WTC11 (cell line): ENCODE measurements at regions not wholly inside any gene's neighbourhood (a gene's known extent, or its start where the extent isn't known, plus 50 kb on each side); places are given as distances from the start of the nearest gene placed in this dataset.

ENCODE experiments used
- ATAC-seq: fragments of 200-7000 bp; cut with Tn5 transposase; 2 replicates; pipeline ENCODE4 v1.10.0; 2021; ENCODE audit warnings: mild to moderate bottlenecking, moderate library complexity
- CTCF ChIA-PET: fragments of 300-600 bp; sonication (Branson Sonifier 250); formaldehyde crosslinking; loops from one replicate; lab custom pipeline; 2021; ENCODE audit warnings: antibody characterized with exemption; lab: Charles Lee
- POLR2A ChIA-PET: fragments of 350-600 bp; sonication (Branson Sonifier 250); formaldehyde crosslinking; loops from one replicate; lab custom pipeline; 2021; ENCODE audit warnings: antibody characterized with exemption; lab: Charles Lee
- DNase-seq: peaks from one replicate; pipeline ENCODE4 v3.0.0; 2021; ENCODE audit warnings: low spot score
- H3K27ac Mint-ChIP-seq: 2 replicates; pipeline ENCODE4 v1.8.0; 2021; ENCODE audit warnings: mixed read lengths
- H3K27me3 Mint-ChIP-seq: 2 replicates; pipeline ENCODE4 v1.8.0; 2021; ENCODE audit warnings: low read depth, mild to moderate bottlenecking, moderate library complexity, mixed read lengths
- H3K36me3 Mint-ChIP-seq: 2 replicates; pipeline ENCODE4 v1.8.0; 2021; ENCODE audit warnings: mixed read lengths
- H3K4me1 Mint-ChIP-seq: 2 replicates; pipeline ENCODE4 v1.8.0; 2022; ENCODE audit warnings: mixed read lengths
- H3K4me3 Mint-ChIP-seq: 2 replicates; pipeline ENCODE4 v1.8.0; 2021; ENCODE audit warnings: mild to moderate bottlenecking, moderate library complexity, mixed read lengths
- H3K9me3 Mint-ChIP-seq: 2 replicates; pipeline ENCODE4 v1.8.0; 2021; ENCODE audit warnings: mixed read lengths
- ATF1 ChIP-seq: sonication (generic); formaldehyde crosslinking; IDR thresholded peaks from 2 replicates; pipeline ENCODE4 v1.8.1; 2023; ENCODE audit warnings: mild to moderate bottlenecking, moderate library complexity, missing genetic modification reagents
- CREM ChIP-seq: sonication (generic); formaldehyde crosslinking; IDR thresholded peaks from 2 replicates; pipeline ENCODE4 v1.8.1; 2022; ENCODE audit warnings: mild to moderate bottlenecking, missing genetic modification reagents, moderate library complexity
- EMX1 ChIP-seq: fragments of 250-450 bp; sonication (Bioruptor Pico); IDR thresholded peaks from 2 replicates; pipeline ENCODE4 v1.8.0; 2021; ENCODE audit warnings: mild to moderate bottlenecking
- ESRRA ChIP-seq: sonication (generic); formaldehyde crosslinking; IDR thresholded peaks from 2 replicates; pipeline ENCODE4 v1.8.1; 2022; ENCODE audit warnings: mild to moderate bottlenecking, missing genetic modification reagents, borderline replicate concordance
- FOXK1 ChIP-seq: sonication (generic); formaldehyde crosslinking; IDR thresholded peaks from 2 replicates; pipeline ENCODE4 v1.8.0; 2022; ENCODE audit warnings: mild to moderate bottlenecking, moderate library complexity, missing genetic modification reagents
- HMGA2 ChIP-seq: fragments of 250-450 bp; sonication (Bioruptor Pico); IDR thresholded peaks from 2 replicates; pipeline ENCODE4 v1.4.0; 2021; ENCODE audit warnings: mild to moderate bottlenecking, moderate library complexity
- JAZF1 ChIP-seq: fragments of 250-450 bp; sonication (Bioruptor Pico); IDR thresholded peaks from 2 replicates; pipeline ENCODE4 v1.9.0; 2021; ENCODE audit warnings: moderate library complexity, mild to moderate bottlenecking, inconsistent platforms
- KAT7 ChIP-seq: sonication (generic); formaldehyde crosslinking; IDR thresholded peaks from 2 replicates; pipeline ENCODE4 v1.8.1; 2023; ENCODE audit warnings: missing genetic modification reagents, mild to moderate bottlenecking, borderline replicate concordance
- NFATC4 ChIP-seq: fragments of 250-450 bp; sonication (Bioruptor Pico); IDR thresholded peaks from 2 replicates; pipeline ENCODE4 v1.9.0; 2021; ENCODE audit warnings: mild to moderate bottlenecking
- NFYB ChIP-seq: sonication (generic); formaldehyde crosslinking; conservative IDR thresholded peaks from 2 replicates; pipeline ENCODE4 v1.8.0; 2022; ENCODE audit warnings: low read depth, missing genetic modification reagents
- PRRX2 ChIP-seq: fragments of 250-450 bp; sonication (Bioruptor Pico); IDR thresholded peaks from 2 replicates; pipeline ENCODE4 v1.8.0; 2021; ENCODE audit warnings: mild to moderate bottlenecking
- SOX15 ChIP-seq: fragments of 250-450 bp; sonication (Bioruptor Pico); IDR thresholded peaks from 2 replicates; pipeline ENCODE4 v1.9.0; 2021; ENCODE audit warnings: mild to moderate bottlenecking
- TCF7 ChIP-seq: sonication (generic); formaldehyde crosslinking; IDR thresholded peaks from 2 replicates; pipeline ENCODE4 v1.8.0; 2022; ENCODE audit warnings: mild to moderate bottlenecking, low read depth, missing genetic modification reagents, moderate library complexity
- ZNF219 ChIP-seq: sonication (generic); formaldehyde crosslinking; IDR thresholded peaks from 2 replicates; pipeline ENCODE4 v1.8.0; 2023; ENCODE audit warnings: missing genetic modification reagents, mild to moderate bottlenecking, borderline replicate concordance
- ZNF396 ChIP-seq: fragments of 250-450 bp; sonication (Bioruptor Pico); IDR thresholded peaks from 2 replicates; pipeline ENCODE4 v1.8.0; 2021; ENCODE audit warnings: mild to moderate bottlenecking, moderate library complexity, borderline replicate concordance
- ZNF423 ChIP-seq: fragments of 250-450 bp; sonication (Bioruptor Pico); IDR thresholded peaks from 2 replicates; pipeline ENCODE4 v2.1.2; 2022; ENCODE audit warnings: mild to moderate bottlenecking, moderate library complexity
- ZNF671 ChIP-seq: fragments of 250-450 bp; sonication (Bioruptor Pico); IDR thresholded peaks from 2 replicates; pipeline ENCODE4 v1.8.0; 2021; ENCODE audit warnings: mild to moderate bottlenecking
- TF ChIP-seq, protein P1 (sequence below): sonication (generic); formaldehyde crosslinking; IDR thresholded peaks from 2 replicates; pipeline ENCODE4 v1.8.0; 2022; ENCODE audit warnings: missing genetic modification reagents
- TF ChIP-seq, protein P2 (sequence below): sonication (generic); formaldehyde crosslinking; conservative IDR thresholded peaks from 2 replicates; pipeline ENCODE4 v1.8.1; 2022; ENCODE audit warnings: mild to moderate bottlenecking, missing genetic modification reagents
- TF ChIP-seq, protein P3 (sequence below): fragments of 250-450 bp; sonication (Bioruptor Pico); IDR thresholded peaks from 2 replicates; pipeline ENCODE4 v1.8.0; 2021; ENCODE audit warnings: mild to moderate bottlenecking
- TF ChIP-seq, protein P4 (sequence below): sonication (generic); formaldehyde crosslinking; IDR thresholded peaks from 2 replicates; pipeline ENCODE4 v1.8.1; 2023; ENCODE audit warnings: mild to moderate bottlenecking, missing genetic modification reagents, borderline replicate concordance
- TF ChIP-seq, protein P5 (sequence below): sonication (generic); formaldehyde crosslinking; IDR thresholded peaks from 2 replicates; pipeline ENCODE4 v1.8.1; 2023; ENCODE audit warnings: mild to moderate bottlenecking, missing genetic modification reagents

DNA sequence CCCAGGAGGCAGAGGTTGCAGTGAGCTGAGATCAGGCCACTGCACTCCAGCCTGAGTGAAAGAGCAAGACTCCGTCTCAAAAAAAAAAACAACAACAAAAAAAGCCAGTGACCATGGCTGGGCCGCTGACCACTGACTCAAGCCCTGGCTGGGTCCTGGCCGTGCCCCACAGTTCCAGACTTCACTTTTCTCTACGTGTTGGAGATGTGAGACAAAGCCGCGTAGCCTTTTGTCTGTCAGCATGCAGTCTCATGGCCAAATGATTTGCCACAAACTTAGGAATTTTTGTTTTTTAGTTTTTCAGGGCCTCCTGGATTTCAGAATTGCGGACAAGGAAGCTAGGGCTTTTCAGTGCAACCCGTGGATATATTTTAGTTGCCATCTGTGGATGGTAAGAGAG lies 89.3 kb upstream of the CIBAR2 start (continued):
- no peak for TF ChIP-seq ZNF423 (CRISPR knock-in tag)

DNA sequence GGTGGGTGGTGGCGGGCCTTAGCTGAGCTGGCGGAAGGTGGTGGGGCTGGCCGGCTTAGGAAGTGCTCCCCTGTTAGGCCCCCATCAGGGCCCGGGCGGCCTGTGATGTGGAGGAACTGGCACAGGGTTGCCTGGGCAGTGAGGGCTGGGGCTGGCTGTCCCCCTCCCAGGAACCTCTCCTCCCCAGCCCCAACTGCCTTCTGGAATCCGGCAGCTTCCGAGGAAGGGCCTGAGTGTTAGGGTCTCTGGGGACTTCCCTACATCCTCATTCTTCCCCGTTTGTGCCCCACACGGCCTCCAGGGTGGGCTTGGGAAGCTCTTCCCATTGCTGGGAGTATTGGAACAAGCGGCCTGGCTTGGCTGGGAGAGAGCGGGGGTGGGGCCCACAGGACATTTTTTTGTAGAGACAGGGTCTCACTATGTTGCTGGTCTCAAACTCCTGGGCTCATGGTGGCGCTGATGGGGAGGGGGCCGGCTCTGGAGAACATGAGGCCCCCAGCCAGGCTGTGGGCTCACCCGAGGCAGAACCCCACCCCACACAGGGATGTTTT lies 89.9 kb upstream of the CIBAR2 start:
- peak; percentile 43 for ATAC-seq
- Mint-ChIP-seq H3K27ac (peak overlapping the region; percentile 82; the same call in 1 of the 2 replicates), H3K4me3 (no peak overlapping the region), H3K27me3 (no peaks in the 10 kb centered on the region; the same call in 1 of the 2 replicates), H3K9me3 (0 out of 2 replicates have a peak, but pooled peaks cover 3% of the 10 kb centered on the region)
- POLR2A ChIA-PET: interaction anchor here (1.2 kb wide), 1 partner anchor 33 kb away, joined by 3 read pairs; no protein-coding TSS in a partner anchor
- TF ChIP-seq NFATC4 (no peak), PRRX2 (CRISPR knock-in tag) (no peak), KAT7 (CRISPR knock-in tag) (no peak)
- TF ChIP-seq, protein P1, sequence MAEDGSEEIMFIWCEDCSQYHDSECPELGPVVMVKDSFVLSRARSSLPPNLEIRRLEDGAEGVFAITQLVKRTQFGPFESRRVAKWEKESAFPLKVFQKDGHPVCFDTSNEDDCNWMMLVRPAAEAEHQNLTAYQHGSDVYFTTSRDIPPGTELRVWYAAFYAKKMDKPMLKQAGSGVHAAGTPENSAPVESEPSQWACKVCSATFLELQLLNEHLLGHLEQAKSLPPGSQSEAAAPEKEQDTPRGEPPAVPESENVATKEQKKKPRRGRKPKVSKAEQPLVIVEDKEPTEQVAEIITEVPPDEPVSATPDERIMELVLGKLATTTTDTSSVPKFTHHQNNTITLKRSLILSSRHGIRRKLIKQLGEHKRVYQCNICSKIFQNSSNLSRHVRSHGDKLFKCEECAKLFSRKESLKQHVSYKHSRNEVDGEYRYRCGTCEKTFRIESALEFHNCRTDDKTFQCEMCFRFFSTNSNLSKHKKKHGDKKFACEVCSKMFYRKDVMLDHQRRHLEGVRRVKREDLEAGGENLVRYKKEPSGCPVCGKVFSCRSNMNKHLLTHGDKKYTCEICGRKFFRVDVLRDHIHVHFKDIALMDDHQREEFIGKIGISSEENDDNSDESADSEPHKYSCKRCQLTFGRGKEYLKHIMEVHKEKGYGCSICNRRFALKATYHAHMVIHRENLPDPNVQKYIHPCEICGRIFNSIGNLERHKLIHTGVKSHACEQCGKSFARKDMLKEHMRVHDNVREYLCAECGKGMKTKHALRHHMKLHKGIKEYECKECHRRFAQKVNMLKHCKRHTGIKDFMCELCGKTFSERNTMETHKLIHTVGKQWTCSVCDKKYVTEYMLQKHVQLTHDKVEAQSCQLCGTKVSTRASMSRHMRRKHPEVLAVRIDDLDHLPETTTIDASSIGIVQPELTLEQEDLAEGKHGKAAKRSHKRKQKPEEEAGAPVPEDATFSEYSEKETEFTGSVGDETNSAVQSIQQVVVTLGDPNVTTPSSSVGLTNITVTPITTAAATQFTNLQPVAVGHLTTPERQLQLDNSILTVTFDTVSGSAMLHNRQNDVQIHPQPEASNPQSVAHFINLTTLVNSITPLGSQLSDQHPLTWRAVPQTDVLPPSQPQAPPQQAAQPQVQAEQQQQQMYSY (CRISPR knock-in tag): no peak
- TF ChIP-seq, protein P2, sequence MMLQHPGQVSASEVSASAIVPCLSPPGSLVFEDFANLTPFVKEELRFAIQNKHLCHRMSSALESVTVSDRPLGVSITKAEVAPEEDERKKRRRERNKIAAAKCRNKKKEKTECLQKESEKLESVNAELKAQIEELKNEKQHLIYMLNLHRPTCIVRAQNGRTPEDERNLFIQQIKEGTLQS (CRISPR knock-in tag): no peak
- TF ChIP-seq, protein P3, sequence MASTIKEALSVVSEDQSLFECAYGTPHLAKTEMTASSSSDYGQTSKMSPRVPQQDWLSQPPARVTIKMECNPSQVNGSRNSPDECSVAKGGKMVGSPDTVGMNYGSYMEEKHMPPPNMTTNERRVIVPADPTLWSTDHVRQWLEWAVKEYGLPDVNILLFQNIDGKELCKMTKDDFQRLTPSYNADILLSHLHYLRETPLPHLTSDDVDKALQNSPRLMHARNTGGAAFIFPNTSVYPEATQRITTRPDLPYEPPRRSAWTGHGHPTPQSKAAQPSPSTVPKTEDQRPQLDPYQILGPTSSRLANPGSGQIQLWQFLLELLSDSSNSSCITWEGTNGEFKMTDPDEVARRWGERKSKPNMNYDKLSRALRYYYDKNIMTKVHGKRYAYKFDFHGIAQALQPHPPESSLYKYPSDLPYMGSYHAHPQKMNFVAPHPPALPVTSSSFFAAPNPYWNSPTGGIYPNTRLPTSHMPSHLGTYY (CRISPR knock-in tag): no peak
- TF ChIP-seq, all 79 proteins: peak for 0
- no peak for DNase-seq
- peaks cover 31% of the 10 kb centered on the region for H3K4me1 Mint-ChIP-seq
- peaks cover 6% of the 10 kb centered on the region; the same call in 1 of the 2 replicates for H3K36me3 Mint-ChIP-seq
- CTCF ChIA-PET: interaction anchor here (0.5 to 4.6 kb wide), 13 partner anchors 14 to 517 kb away, joined by 3 to 26 read pairs (median 5); no protein-coding TSS in a partner anchor

DNA sequence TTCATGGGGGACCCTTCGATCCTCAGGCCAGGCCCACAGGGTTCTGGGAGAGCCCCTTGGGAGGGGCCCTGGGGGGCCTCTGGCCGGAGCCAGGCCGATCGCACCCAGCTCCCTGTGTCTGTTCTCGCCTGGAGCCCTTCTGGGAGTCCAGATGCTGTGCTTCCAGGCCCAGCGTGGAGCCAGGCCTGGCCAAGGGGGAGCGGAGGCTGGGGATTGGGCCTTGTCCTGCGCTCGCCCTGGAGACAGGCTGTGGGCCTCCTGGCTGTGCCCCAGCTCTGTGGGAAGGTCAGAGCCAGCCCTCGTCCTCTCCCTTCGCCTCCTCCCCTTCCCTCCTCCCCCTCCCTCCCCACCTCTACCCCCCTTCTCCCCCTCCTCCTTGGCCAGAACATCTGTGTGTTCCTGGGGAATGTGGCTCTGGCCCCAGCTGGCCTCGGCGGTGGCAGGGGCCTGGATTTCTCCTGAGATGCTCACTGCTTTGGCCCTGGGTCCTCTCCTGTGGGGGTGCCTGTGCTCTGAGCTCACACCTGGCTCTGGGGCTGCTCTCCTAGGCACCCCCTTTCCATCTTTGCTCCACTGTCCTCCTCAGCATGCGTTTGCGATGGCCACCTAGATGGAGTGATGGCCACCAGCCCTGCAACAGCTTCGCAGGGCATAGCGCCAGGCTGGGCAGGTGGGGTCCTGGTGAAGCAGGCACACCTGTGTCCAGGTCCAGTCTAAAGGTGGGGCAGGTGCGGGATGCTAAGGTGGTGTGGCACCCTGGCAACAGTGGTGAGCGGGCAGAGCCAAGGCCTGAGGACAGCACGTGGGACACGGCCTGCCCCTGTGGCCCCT lies 90.6 kb upstream of the CIBAR2 start:
- no peak for TF ChIP-seq ZNF219 (CRISPR knock-in tag)
- no peak for TF ChIP-seq TCF7 (CRISPR knock-in tag)
- no peak for TF ChIP-seq ATF1 (CRISPR knock-in tag)
- no peak for TF ChIP-seq JAZF1 (CRISPR knock-in tag)
- no peak for TF ChIP-seq HMGA2 (CRISPR knock-in tag)
- no peak for TF ChIP-seq ZNF671 (CRISPR knock-in tag)
- TF ChIP-seq, protein P4, sequence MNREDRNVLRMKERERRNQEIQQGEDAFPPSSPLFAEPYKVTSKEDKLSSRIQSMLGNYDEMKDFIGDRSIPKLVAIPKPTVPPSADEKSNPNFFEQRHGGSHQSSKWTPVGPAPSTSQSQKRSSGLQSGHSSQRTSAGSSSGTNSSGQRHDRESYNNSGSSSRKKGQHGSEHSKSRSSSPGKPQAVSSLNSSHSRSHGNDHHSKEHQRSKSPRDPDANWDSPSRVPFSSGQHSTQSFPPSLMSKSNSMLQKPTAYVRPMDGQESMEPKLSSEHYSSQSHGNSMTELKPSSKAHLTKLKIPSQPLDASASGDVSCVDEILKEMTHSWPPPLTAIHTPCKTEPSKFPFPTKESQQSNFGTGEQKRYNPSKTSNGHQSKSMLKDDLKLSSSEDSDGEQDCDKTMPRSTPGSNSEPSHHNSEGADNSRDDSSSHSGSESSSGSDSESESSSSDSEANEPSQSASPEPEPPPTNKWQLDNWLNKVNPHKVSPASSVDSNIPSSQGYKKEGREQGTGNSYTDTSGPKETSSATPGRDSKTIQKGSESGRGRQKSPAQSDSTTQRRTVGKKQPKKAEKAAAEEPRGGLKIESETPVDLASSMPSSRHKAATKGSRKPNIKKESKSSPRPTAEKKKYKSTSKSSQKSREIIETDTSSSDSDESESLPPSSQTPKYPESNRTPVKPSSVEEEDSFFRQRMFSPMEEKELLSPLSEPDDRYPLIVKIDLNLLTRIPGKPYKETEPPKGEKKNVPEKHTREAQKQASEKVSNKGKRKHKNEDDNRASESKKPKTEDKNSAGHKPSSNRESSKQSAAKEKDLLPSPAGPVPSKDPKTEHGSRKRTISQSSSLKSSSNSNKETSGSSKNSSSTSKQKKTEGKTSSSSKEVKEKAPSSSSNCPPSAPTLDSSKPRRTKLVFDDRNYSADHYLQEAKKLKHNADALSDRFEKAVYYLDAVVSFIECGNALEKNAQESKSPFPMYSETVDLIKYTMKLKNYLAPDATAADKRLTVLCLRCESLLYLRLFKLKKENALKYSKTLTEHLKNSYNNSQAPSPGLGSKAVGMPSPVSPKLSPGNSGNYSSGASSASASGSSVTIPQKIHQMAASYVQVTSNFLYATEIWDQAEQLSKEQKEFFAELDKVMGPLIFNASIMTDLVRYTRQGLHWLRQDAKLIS (CRISPR knock-in tag): no peak
- no peak for TF ChIP-seq EMX1 (CRISPR knock-in tag)
- no peak for TF ChIP-seq ZNF396 (CRISPR knock-in tag)
- no peak for TF ChIP-seq NFATC4
- TF ChIP-seq ESRRA (CRISPR knock-in tag): no peak
- TF ChIP-seq, protein P5, sequence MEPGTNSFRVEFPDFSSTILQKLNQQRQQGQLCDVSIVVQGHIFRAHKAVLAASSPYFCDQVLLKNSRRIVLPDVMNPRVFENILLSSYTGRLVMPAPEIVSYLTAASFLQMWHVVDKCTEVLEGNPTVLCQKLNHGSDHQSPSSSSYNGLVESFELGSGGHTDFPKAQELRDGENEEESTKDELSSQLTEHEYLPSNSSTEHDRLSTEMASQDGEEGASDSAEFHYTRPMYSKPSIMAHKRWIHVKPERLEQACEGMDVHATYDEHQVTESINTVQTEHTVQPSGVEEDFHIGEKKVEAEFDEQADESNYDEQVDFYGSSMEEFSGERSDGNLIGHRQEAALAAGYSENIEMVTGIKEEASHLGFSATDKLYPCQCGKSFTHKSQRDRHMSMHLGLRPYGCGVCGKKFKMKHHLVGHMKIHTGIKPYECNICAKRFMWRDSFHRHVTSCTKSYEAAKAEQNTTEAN (CRISPR knock-in tag): no peak
- TF ChIP-seq NFYB (CRISPR knock-in tag): no peak
- no peak for TF ChIP-seq FOXK1 (CRISPR knock-in tag)
- no peak for TF ChIP-seq SOX15 (CRISPR knock-in tag)
- no peak for TF ChIP-seq CREM (CRISPR knock-in tag)
- POLR2A ChIA-PET: interaction anchor here (1.2 kb wide), 1 partner anchor 32 kb away, joined by 3 read pairs; no protein-coding TSS in a partner anchor
- CTCF ChIA-PET: interaction anchor here (0.7 to 4.6 kb wide), 12 partner anchors 15 to 516 kb away, joined by 3 to 26 read pairs (median 6); no protein-coding TSS in a partner anchor
- H3K4me3 Mint-ChIP-seq: no peak overlapping the region
- H3K27me3 Mint-ChIP-seq: no peaks in the 10 kb centered on the region; the same call in 1 of the 2 replicates
- peaks cover 36% of the 10 kb centered on the region for H3K4me1 Mint-ChIP-seq
- DNase-seq (peak; percentile 57), ATAC-seq (peak; percentile 71)
- peak overlapping the region; percentile 12 for H3K27ac Mint-ChIP-seq
- H3K9me3 Mint-ChIP-seq: 0 out of 2 replicates have a peak, but pooled peaks cover 1% of the 10 kb centered on the region
- H3K36me3 Mint-ChIP-seq: peaks cover 4% of the 10 kb centered on the region; the same call in 1 of the 2 replicates
